Colonic mucosa (tissue), 4 donors: ENCODE measurements at regions not wholly inside any gene's neighbourhood (a gene's known extent, or its start where the extent isn't known, plus 50 kb on each side); places are given as distances from the start of the nearest gene placed in this dataset.

Experiments
- DNase-seq: peaks from one replicate; pipeline ENCODE4 v3.0.0-alpha.2; 2020
- H3K27ac ChIP-seq: fragments of 200-600 bp; one replicate; pipeline ENCODE4 v1.8.0; 2021
- H3K27me3 ChIP-seq: fragments of 200-600 bp; one replicate; pipeline ENCODE4 v1.8.0; 2021
- H3K36me3 ChIP-seq: fragments of 200-600 bp; one replicate; pipeline ENCODE4 v1.8.0; 2021
- H3K4me1 ChIP-seq: fragments of 200-600 bp; one replicate; pipeline ENCODE4 v1.8.0; 2021; ENCODE audit warnings: mild to moderate bottlenecking
- H3K4me3 ChIP-seq: fragments of 200-600 bp; one replicate; pipeline ENCODE4 v1.8.0; 2021
- H3K9ac ChIP-seq, 2 donors: one replicate each; pipeline ENCODE4 v1.7.0; 2013; ENCODE audit warnings: control low read depth in 2 of 2, low read depth in 2 of 2, low read length in 2 of 2
- H3K9me3 ChIP-seq: fragments of 200-600 bp; one replicate; pipeline ENCODE4 v1.8.0; 2021
- intact Hi-C: fragments of 100-400 bp; cut with DNase I; formaldehyde crosslinking; loops from one replicate; pipeline ENCODE4 v1.14.1; 2022
- TF ChIP-seq, protein P1 (sequence below): fragments of 200-600 bp; IDR thresholded peaks from one replicate; pipeline ENCODE4 v1.8.0; 2022; ENCODE audit warnings: antibody characterized with exemption, mild to moderate bottlenecking
- donor health status: healthy.
- donor health status: DM: no; HTN: no; CAD: no.
- donor health status: DM: no; HTN: no; CAD: no.

DNA sequence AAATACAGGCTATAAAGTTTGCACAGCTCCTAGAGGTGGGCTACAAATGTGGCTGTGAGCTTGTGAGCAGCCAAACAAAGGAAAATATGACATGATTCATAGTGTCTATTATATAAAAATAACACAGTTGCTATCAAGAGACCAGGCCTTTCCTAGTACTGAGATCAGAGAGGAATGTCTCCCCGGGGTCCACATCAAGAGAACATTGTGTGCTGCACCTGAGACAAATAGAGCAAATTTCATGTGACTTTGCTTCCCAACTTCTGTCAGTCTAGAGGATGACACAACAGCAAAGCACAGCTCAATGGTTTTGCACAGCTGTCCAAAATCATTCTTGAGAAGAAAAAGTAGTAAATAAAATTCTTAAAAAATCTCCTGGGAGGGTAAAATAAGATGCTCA, 297.5 kb upstream of the PRKD1 start:
- Histone ChIP-seq H3K27me3 (no peaks in the 10 kb centered on the region), H3K27ac (no peak overlapping the region), H3K9me3 (no peaks in the 10 kb centered on the region), H3K9ac (no peak overlapping the region), H3K36me3 (no peaks in the 10 kb centered on the region), H3K4me1 (no peaks in the 10 kb centered on the region), H3K4me3 (no peak overlapping the region)
- no peak for DNase-seq
- TF ChIP-seq, protein P1, sequence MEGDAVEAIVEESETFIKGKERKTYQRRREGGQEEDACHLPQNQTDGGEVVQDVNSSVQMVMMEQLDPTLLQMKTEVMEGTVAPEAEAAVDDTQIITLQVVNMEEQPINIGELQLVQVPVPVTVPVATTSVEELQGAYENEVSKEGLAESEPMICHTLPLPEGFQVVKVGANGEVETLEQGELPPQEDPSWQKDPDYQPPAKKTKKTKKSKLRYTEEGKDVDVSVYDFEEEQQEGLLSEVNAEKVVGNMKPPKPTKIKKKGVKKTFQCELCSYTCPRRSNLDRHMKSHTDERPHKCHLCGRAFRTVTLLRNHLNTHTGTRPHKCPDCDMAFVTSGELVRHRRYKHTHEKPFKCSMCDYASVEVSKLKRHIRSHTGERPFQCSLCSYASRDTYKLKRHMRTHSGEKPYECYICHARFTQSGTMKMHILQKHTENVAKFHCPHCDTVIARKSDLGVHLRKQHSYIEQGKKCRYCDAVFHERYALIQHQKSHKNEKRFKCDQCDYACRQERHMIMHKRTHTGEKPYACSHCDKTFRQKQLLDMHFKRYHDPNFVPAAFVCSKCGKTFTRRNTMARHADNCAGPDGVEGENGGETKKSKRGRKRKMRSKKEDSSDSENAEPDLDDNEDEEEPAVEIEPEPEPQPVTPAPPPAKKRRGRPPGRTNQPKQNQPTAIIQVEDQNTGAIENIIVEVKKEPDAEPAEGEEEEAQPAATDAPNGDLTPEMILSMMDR, result no peak
- intact Hi-C loops, result no loop called here

DNA sequence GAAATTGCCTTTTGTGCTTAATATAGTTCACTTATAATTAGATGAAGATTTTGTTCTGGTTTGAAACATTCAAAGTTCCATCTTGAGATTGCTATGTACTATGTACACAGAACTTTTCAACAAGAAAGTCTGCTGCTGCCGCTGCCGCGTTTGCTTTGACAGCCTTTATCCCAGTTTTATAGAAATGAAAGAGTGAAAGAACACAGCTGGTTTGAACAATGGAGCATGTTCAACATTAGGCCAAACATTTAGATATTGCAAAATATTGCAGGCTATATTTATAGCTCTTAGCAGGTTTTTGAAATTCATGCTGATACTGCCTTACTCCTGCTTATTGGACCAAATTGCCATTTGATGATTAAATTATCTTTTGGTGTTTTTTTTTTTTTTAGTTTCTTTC, 299.8 kb upstream of the PRKD1 start:
- H3K27me3 ChIP-seq, result no peaks in the 10 kb centered on the region
- TF ChIP-seq, protein P1, result no peak
- H3K4me3 ChIP-seq, result no peak overlapping the region
- no peak overlapping the region for H3K9ac ChIP-seq
- intact Hi-C loops, result no loop called here
- no peak for DNase-seq
- H3K4me1 ChIP-seq, result no peaks in the 10 kb centered on the region
- H3K9me3 ChIP-seq, result no peaks in the 10 kb centered on the region
- no peaks in the 10 kb centered on the region for H3K36me3 ChIP-seq
- no peak overlapping the region for H3K27ac ChIP-seq

DNA sequence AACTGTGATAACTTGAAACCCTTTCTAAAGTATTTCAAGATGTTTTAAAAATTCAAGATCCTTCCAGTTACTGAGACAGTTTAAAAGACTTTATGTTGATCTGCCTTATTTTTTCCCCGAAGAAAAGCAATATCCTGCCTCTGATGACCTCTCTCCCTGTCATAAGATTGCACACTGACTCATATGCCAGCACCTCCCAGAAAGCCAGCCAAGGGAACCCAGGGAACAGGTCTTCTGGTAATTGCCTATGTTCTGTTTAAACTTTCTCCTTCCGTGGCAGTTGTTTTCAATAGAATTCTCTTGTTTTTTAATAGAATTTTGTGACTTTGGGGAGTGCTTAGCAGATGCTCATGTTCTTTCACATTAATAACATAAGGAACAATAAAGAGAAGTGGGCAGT, 300.2 kb upstream of the PRKD1 start:
- no peak overlapping the region for H3K27ac ChIP-seq
- intact Hi-C loops, result no loop called here
- DNase-seq, result no peak
- H3K4me1 ChIP-seq, result no peaks in the 10 kb centered on the region
- no peak overlapping the region for H3K9ac ChIP-seq
- no peaks in the 10 kb centered on the region for H3K27me3 ChIP-seq
- no peak overlapping the region for H3K4me3 ChIP-seq
- TF ChIP-seq, protein P1, result no peak
- H3K9me3 ChIP-seq, result no peaks in the 10 kb centered on the region
- no peaks in the 10 kb centered on the region for H3K36me3 ChIP-seq

DNA sequence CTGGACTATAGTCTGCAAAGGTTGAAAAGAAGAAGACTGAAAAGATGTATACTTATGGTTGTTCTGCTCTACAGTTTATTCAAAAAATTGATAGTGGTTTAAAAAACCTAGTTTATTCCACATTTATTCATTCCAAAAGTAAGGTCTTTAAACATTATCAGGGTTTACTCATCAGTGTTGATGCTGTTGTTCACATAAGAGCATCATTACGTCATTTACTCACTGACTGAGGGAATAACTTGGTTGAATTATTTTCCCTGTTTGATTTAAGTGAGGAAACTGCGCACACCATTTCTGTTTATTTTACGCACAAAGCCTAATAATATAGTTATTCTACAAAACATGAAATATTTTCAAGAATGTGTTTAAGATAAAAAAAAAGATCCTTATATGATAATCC, 303.1 kb upstream of the PRKD1 start:
- no peaks in the 10 kb centered on the region for H3K27me3 ChIP-seq
- intact Hi-C loops, result no loop called here
- DNase-seq, result no peak
- no peak overlapping the region for H3K9ac ChIP-seq
- no peaks in the 10 kb centered on the region for H3K9me3 ChIP-seq
- H3K27ac ChIP-seq, result no peak overlapping the region
- TF ChIP-seq, protein P1, result no peak
- H3K36me3 ChIP-seq, result no peaks in the 10 kb centered on the region
- no peak overlapping the region for H3K4me3 ChIP-seq
- no peaks in the 10 kb centered on the region for H3K4me1 ChIP-seq

DNA sequence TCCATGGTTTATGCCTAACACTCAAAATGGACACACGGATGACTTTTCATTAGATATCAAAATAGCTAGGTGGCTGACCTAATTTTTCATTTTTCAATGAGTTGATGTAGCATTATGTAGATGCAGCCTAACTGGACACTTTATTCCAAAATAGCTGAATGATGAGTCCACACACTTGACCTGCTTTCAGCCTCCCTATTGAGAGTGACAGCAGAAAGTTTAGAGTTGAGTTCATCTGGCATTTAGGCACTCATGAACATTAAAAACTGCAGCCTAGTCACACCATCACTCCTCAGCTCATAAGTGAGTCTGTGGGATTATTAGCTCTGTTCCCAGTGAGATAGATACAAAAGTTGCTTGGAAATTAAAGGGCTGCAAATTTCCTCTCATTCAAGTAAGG, 307.3 kb upstream of the PRKD1 start:
- Histone ChIP-seq H3K36me3 (no peaks in the 10 kb centered on the region), H3K9me3 (no peaks in the 10 kb centered on the region), H3K27ac (no peak overlapping the region), H3K9ac (no peak overlapping the region), H3K4me1 (no peaks in the 10 kb centered on the region), H3K27me3 (no peaks in the 10 kb centered on the region), H3K4me3 (no peak overlapping the region)
- TF ChIP-seq, protein P1, result no peak
- DNase-seq, result no peak
- intact Hi-C loops, result no loop called here

DNA sequence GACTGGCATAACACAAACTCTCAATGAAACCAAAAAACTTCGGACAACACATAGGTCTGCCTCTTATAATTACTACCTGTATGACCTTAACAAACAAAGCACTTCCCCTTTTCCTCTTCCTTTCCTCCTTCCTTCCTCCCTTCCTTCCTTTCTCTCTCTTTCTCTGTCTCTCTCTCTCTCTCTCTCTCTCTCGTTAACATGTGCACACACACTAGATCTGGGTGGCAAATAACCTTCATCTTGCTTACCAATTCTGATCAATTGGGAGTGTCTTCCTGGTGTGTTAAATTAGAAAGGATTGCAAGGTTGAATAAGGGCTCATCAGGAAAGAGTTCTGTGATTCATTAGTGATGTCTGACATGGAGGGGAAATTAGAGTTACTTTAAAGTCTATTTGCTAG, 307.8 kb upstream of the PRKD1 start:
- no peak overlapping the region for H3K27ac ChIP-seq
- no peak overlapping the region for H3K4me3 ChIP-seq
- H3K27me3 ChIP-seq, result no peaks in the 10 kb centered on the region
- H3K36me3 ChIP-seq, result no peaks in the 10 kb centered on the region
- H3K9me3 ChIP-seq, result no peaks in the 10 kb centered on the region
- TF ChIP-seq, protein P1, result no peak
- intact Hi-C loops, result no loop called here
- no peak for DNase-seq
- no peak overlapping the region for H3K9ac ChIP-seq
- no peaks in the 10 kb centered on the region for H3K4me1 ChIP-seq
